GM23338 (cell line): ENCODE measurements at regions not wholly inside any gene's neighbourhood (a gene's known extent, or its start where the extent isn't known, plus 50 kb on each side); places are given as distances from the start of the nearest gene placed in this dataset.

Experiments
- POLR2AphosphoS5 ChIP-seq: IDR thresholded peaks from 2 replicates; pipeline ENCODE4 v1.6.1; 2016; ENCODE audit warnings: antibody characterized with exemption, low read depth
- ZNF331 ChIP-seq: fragments of 250-450 bp; sonication (Bioruptor Pico); IDR thresholded peaks from 2 replicates; pipeline ENCODE4 v1.5.0; 2020; ENCODE audit warnings: low read depth, mild to moderate bottlenecking, moderate library complexity
- TF ChIP-seq, protein P1 (sequence below), 2 experiments: fragments of 200-600 bp in 1 of 2; sonication (generic) in 1 of 2; conservative IDR thresholded peaks; 2 replicates each; pipeline versions ENCODE4 v1.5.1 to v1.6.1; 2016 to 2017; ENCODE audit warnings: antibody characterized with exemption in 2 of 2, low read depth in 2 of 2, mild to moderate bottlenecking in 2 of 2, moderate library complexity in 1 of 2
- TF ChIP-seq, protein P2 (sequence below): IDR thresholded peaks from one replicate; pipeline ENCODE4 v1.6.1; 2018; ENCODE audit warnings: antibody characterized with exemption; ENCODE audit not compliant: unreplicated experiment

DNA sequence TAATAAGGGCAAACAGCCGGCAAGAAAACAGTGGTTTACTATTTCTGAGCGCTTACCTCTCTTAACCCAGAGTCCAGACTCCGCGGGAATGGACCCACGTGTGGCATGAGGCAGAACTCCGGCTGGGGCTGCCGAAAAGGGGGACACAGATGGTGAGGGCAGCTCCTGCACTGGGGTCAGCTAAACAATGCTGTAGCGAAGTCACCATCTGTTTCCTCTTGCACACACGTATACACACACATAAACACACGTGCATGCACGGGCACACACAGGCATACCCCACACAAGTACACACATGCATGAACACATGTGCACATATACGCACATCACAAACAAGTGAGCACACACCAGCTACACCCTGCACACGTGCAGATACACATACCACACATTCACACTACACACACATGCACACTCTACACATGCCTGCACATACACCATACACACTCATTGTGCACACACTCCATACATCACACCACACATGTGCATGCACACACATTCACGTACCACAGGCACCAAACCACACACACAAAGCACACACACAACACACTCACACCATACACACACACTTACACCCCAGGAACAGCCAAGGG, 105.9 kb upstream of the ID2 start:
- TF ChIP-seq, protein P1, sequence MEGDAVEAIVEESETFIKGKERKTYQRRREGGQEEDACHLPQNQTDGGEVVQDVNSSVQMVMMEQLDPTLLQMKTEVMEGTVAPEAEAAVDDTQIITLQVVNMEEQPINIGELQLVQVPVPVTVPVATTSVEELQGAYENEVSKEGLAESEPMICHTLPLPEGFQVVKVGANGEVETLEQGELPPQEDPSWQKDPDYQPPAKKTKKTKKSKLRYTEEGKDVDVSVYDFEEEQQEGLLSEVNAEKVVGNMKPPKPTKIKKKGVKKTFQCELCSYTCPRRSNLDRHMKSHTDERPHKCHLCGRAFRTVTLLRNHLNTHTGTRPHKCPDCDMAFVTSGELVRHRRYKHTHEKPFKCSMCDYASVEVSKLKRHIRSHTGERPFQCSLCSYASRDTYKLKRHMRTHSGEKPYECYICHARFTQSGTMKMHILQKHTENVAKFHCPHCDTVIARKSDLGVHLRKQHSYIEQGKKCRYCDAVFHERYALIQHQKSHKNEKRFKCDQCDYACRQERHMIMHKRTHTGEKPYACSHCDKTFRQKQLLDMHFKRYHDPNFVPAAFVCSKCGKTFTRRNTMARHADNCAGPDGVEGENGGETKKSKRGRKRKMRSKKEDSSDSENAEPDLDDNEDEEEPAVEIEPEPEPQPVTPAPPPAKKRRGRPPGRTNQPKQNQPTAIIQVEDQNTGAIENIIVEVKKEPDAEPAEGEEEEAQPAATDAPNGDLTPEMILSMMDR (conservative IDR thresholded peaks at IDR 0.05; ENCODE audit: low read depth in 2 of 2): no peak
- no peak for TF ChIP-seq POLR2AphosphoS5
- TF ChIP-seq, protein P2, sequence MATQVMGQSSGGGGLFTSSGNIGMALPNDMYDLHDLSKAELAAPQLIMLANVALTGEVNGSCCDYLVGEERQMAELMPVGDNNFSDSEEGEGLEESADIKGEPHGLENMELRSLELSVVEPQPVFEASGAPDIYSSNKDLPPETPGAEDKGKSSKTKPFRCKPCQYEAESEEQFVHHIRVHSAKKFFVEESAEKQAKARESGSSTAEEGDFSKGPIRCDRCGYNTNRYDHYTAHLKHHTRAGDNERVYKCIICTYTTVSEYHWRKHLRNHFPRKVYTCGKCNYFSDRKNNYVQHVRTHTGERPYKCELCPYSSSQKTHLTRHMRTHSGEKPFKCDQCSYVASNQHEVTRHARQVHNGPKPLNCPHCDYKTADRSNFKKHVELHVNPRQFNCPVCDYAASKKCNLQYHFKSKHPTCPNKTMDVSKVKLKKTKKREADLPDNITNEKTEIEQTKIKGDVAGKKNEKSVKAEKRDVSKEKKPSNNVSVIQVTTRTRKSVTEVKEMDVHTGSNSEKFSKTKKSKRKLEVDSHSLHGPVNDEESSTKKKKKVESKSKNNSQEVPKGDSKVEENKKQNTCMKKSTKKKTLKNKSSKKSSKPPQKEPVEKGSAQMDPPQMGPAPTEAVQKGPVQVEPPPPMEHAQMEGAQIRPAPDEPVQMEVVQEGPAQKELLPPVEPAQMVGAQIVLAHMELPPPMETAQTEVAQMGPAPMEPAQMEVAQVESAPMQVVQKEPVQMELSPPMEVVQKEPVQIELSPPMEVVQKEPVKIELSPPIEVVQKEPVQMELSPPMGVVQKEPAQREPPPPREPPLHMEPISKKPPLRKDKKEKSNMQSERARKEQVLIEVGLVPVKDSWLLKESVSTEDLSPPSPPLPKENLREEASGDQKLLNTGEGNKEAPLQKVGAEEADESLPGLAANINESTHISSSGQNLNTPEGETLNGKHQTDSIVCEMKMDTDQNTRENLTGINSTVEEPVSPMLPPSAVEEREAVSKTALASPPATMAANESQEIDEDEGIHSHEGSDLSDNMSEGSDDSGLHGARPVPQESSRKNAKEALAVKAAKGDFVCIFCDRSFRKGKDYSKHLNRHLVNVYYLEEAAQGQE: no peak
- no peak for TF ChIP-seq ZNF331 (CRISPR knock-in tag)
